GM12892 (cell line): ENCODE measurements at regions not wholly inside any gene's neighbourhood (a gene's known extent, or its start where the extent isn't known, plus 50 kb on each side); places are given as distances from the start of the nearest gene placed in this dataset.

Source experiments
- POLR2A ChIP-seq: IDR thresholded peaks from 2 replicates; pipeline ENCODE4 v1.6.1; 2011; ENCODE audit warnings: low read depth, low read length, control low read depth
- POLR2AphosphoS5 ChIP-seq: IDR thresholded peaks from 2 replicates; pipeline ENCODE4 v1.6.1; 2011; ENCODE audit warnings: low read depth, low read length, control low read depth
- TAF1 ChIP-seq: IDR thresholded peaks from 2 replicates; pipeline ENCODE4 v1.6.1; 2011; ENCODE audit warnings: low read depth, mild to moderate bottlenecking, control low read depth, low read length, borderline replicate concordance

DNA sequence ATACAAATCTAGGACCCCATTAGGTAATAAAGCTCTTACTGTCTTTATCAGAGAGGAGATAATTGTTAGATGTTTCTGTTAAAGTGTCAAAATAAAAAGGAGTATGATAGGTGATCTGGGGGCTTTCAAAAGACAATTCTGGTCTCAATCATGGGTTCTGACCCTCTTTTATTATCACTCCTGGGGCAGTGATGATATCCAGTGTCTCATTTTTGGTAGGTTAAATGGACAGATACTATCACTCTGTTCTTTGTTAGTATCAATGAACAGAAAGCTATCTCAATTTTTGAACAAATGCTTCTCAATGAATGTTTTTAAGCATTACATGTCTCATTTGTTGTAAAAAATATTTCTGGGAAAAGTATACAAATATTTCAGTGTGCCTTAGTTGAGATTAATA lies 405.9 kb downstream of the MLLT3 start:
- TF ChIP-seq POLR2A (no peak), TAF1 (no peak), POLR2AphosphoS5 (no peak)
